HEK293T (cell line): ENCODE measurements at regions not wholly inside any gene's neighbourhood (a gene's known extent, or its start where the extent isn't known, plus 50 kb on each side); places are given as distances from the start of the nearest gene placed in this dataset.

ENCODE experiments used
- ARNT ChIP-seq: fragments of 450-650 bp; IDR thresholded peaks from 2 replicates; pipeline ENCODE4 v1.6.1; 2017; ENCODE audit warnings: mild to moderate bottlenecking
- BHLHE40 ChIP-seq: fragments of 450-650 bp; IDR thresholded peaks from 2 replicates; pipeline ENCODE4 v1.6.1; 2016; ENCODE audit warnings: mild to moderate bottlenecking, moderate library complexity, borderline replicate concordance
- ELF4 ChIP-seq: fragments of 450-650 bp; IDR thresholded peaks from 2 replicates; pipeline ENCODE4 v1.6.1; 2017; ENCODE audit warnings: antibody characterized with exemption
- FOXA1 ChIP-seq: fragments of 450-650 bp; IDR thresholded peaks from 2 replicates; pipeline ENCODE4 v1.6.1; 2016; ENCODE audit warnings: mild to moderate bottlenecking
- FOXK2 ChIP-seq: fragments of 450-650 bp; IDR thresholded peaks from 2 replicates; pipeline ENCODE4 v1.6.1; 2016; ENCODE audit warnings: mild to moderate bottlenecking
- FOXM1 ChIP-seq: fragments of 450-650 bp; IDR thresholded peaks from 2 replicates; pipeline ENCODE4 v1.6.1; 2017; ENCODE audit warnings: mild to moderate bottlenecking, borderline replicate concordance
- HDGF ChIP-seq: fragments of 450-650 bp; IDR thresholded peaks from 2 replicates; pipeline ENCODE4 v1.6.1; 2017; ENCODE audit warnings: antibody characterized with exemption, borderline replicate concordance
- L3MBTL2 ChIP-seq: fragments of 450-650 bp; conservative IDR thresholded peaks from 2 replicates; pipeline ENCODE4 v1.6.1; 2016; ENCODE audit warnings: mild to moderate bottlenecking
- NFRKB ChIP-seq: fragments of 450-650 bp; IDR thresholded peaks from 2 replicates; pipeline ENCODE4 v1.6.1; 2016; ENCODE audit warnings: mild to moderate bottlenecking, moderate library complexity
- PKNOX1 ChIP-seq: fragments of 450-650 bp; IDR thresholded peaks from 2 replicates; pipeline ENCODE4 v1.6.1; 2016
- SUZ12 ChIP-seq: fragments of 450-650 bp; IDR thresholded peaks from 2 replicates; pipeline ENCODE4 v1.6.1; 2016; ENCODE audit warnings: mild to moderate bottlenecking
- TARDBP ChIP-seq: fragments of 450-650 bp; IDR thresholded peaks from 2 replicates; pipeline ENCODE4 v1.6.1; 2016
- ZNF384 ChIP-seq: fragments of 450-650 bp; IDR thresholded peaks from 2 replicates; pipeline ENCODE4 v1.6.1; 2016

GRCh38 chr18:22723773-22724172 is 209.4 kb upstream of the RBBP8 start:
- no peak for TF ChIP-seq SUZ12
- no peak for TF ChIP-seq PKNOX1
- TF ChIP-seq ARNT, result no peak
- TF ChIP-seq ELF4, result no peak
- no peak for TF ChIP-seq TARDBP
- no peak for TF ChIP-seq NFRKB
- TF ChIP-seq L3MBTL2, result no peak
- no peak for TF ChIP-seq FOXA1
- TF ChIP-seq ZNF384, result no peak
- no peak for TF ChIP-seq BHLHE40
- no peak for TF ChIP-seq FOXK2
- TF ChIP-seq FOXM1, result no peak
- no peak for TF ChIP-seq HDGF
